ENCODE measurements at regions not wholly inside any gene's neighbourhood (a gene's known extent, or its start where the extent isn't known, plus 50 kb on each side); places are given as distances from the start of the nearest gene placed in this dataset.

DNA sequence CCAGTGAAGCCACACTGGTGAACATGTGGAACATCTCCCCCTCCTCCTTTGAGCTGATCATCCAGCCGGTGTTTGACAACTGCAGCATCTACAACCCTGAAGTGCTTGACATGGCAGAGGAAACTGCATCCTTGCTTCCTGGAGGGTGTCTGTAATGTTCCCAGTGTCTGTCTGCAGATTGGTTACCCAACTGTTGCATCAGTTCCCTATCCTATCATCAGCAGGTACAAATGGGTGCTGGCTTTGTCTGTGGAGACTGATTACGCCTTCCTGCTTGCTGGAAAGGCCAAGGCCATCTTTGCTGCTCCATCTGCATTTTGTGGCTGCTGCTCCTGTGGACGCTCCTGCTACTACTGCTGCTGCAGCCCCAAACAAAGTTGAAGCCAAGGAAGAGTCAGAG is 83.5 kb downstream of the SKA1 start:
- TF ChIP-seq, protein P1, sequence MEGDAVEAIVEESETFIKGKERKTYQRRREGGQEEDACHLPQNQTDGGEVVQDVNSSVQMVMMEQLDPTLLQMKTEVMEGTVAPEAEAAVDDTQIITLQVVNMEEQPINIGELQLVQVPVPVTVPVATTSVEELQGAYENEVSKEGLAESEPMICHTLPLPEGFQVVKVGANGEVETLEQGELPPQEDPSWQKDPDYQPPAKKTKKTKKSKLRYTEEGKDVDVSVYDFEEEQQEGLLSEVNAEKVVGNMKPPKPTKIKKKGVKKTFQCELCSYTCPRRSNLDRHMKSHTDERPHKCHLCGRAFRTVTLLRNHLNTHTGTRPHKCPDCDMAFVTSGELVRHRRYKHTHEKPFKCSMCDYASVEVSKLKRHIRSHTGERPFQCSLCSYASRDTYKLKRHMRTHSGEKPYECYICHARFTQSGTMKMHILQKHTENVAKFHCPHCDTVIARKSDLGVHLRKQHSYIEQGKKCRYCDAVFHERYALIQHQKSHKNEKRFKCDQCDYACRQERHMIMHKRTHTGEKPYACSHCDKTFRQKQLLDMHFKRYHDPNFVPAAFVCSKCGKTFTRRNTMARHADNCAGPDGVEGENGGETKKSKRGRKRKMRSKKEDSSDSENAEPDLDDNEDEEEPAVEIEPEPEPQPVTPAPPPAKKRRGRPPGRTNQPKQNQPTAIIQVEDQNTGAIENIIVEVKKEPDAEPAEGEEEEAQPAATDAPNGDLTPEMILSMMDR (IDR thresholded peaks at IDR 0.05; ENCODE audit: low read length), result no peak
- no peak for TF ChIP-seq EZH2 (optimal IDR thresholded peaks at IDR 0.05; ENCODE audit: low read depth, low read length)

All from MM.1S (cell line).